RPMI8226 (cell line): ENCODE measurements at regions not wholly inside any gene's neighbourhood (a gene's known extent, or its start where the extent isn't known, plus 50 kb on each side); places are given as distances from the start of the nearest gene placed in this dataset.

Experiments
- DNase-seq: peaks from one replicate; pipeline ENCODE4 v3.0.0-alpha.2; 2015

- no peak for DNase-seq
Measured at GRCh38 chr1:71262970-71263369, 182.1 kb upstream of the ZRANB2 start.

- no peak for DNase-seq
Measured at GRCh38 chr1:71252900-71253299, 172.1 kb upstream of the ZRANB2 start.

GRCh38 chr1:71245246-71245645 lies 164.4 kb upstream of the ZRANB2 start:
- no peak for DNase-seq

GRCh38 chr1:71242239-71242638 lies 161.4 kb upstream of the ZRANB2 start:
- DNase-seq = no peak

GRCh38 chr1:71240656-71241055 lies 159.8 kb upstream of the ZRANB2 start:
- DNase-seq = no peak

GRCh38 chr1:71236503-71236902 lies 155.7 kb upstream of the ZRANB2 start:
- no peak for DNase-seq

GRCh38 chr1:71233645-71234044 lies 152.8 kb upstream of the ZRANB2 start:
- no peak for DNase-seq

- DNase-seq = no peak
Measured at GRCh38 chr1:71232786-71233185, 152.0 kb upstream of the ZRANB2 start.

- no peak for DNase-seq
Measured at GRCh38 chr1:71232166-71232763, 151.4 kb upstream of the ZRANB2 start.

GRCh38 chr1:71231751-71232150 lies 150.9 kb upstream of the ZRANB2 start:
- no peak for DNase-seq

- no peak for DNase-seq
Measured at GRCh38 chr1:71228742-71229365, 148.0 kb upstream of the ZRANB2 start.

- no peak for DNase-seq
Measured at GRCh38 chr1:71228241-71228640, 147.4 kb upstream of the ZRANB2 start.

GRCh38 chr1:71224741-71225377 lies 144.0 kb upstream of the ZRANB2 start:
- no peak for DNase-seq

- no peak for DNase-seq
Measured at GRCh38 chr1:71223641-71224340, 143.0 kb upstream of the ZRANB2 start.

GRCh38 chr1:71222668-71223067 lies 141.8 kb upstream of the ZRANB2 start:
- no peak for DNase-seq

- no peak for DNase-seq
Measured at GRCh38 chr1:71210718-71211117, 129.9 kb upstream of the ZRANB2 start.

- no peak for DNase-seq
Measured at GRCh38 chr1:71203241-71203640, 122.4 kb upstream of the ZRANB2 start.

- no peak for DNase-seq
Measured at GRCh38 chr1:71200503-71200902, 119.7 kb upstream of the ZRANB2 start.

GRCh38 chr1:71196685-71197084 lies 115.8 kb upstream of the ZRANB2 start:
- no peak for DNase-seq

- no peak for DNase-seq
Measured at GRCh38 chr1:71193153-71193552, 112.3 kb upstream of the ZRANB2 start.

- no peak for DNase-seq
Measured at GRCh38 chr1:71191520-71191919, 110.7 kb upstream of the ZRANB2 start.

- DNase-seq = no peak
Measured at GRCh38 chr1:71190843-71191242, 110.0 kb upstream of the ZRANB2 start.

- no peak for DNase-seq
Measured at GRCh38 chr1:71184410-71184809, 103.6 kb upstream of the ZRANB2 start.

GRCh38 chr1:71179997-71180396 lies 99.2 kb upstream of the ZRANB2 start:
- DNase-seq = no peak
